IPS DF 19.7 (cell line): ENCODE measurements at regions not wholly inside any gene's neighbourhood (a gene's known extent, or its start where the extent isn't known, plus 50 kb on each side); places are given as distances from the start of the nearest gene placed in this dataset.
A peak's percentile ranks its signal among the peaks of the same experiment; 100 is the strongest.
"Not testable (repeated sequence)": the region's sequence is repeated elsewhere in the genome, so short reads cannot be mapped to it uniquely, and the experiment has no call there.

Source experiments
- DNase-seq: peaks from one replicate; pipeline ENCODE4 v3.0.0-alpha.2; 2013; ENCODE audit warnings: low read depth, low spot score

- DNase-seq, result peak; percentile 96
These were observed 121.6 kb upstream of the ZNF92 start for GRCh38 chr7:65251851-65252620.

DNA sequence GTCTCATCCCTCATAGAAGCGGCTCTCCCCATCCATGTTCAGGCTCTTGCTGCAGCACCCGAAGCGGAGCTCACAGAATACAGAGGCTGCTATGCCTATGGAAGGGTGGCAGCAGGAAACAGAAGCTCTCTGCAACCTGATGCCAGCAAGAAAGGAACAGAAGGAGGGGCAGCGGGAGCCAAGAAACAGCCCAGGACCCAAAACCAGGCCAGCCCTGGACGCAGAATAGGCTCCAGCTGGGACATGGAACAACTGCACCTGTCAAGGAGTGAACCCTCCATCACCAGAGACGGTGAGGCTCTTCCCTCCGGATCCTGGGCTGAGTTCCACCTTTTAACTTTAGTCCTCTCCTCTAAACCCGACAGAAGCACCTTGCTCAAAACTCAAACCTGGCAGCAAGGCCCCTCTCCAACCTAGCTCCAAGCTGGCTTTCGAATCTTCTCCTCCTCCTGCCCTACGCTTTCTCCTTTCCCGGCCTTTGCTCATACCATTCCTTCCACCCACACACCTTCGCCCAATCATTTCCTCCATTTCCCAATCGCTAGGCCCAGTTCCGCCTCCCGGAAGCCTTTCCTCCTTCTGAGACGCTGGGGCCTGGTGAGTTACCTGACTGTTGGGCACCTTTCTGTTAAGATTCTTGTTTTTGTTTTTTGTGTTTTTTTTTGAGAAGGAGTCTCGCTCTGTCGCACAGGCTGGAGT, 122.8 kb upstream of the ZNF92 start:
- no peak for DNase-seq

- no peak for DNase-seq
These were observed 123.4 kb upstream of the ZNF92 start for GRCh38 chr7:65250216-65250615.

DNA sequence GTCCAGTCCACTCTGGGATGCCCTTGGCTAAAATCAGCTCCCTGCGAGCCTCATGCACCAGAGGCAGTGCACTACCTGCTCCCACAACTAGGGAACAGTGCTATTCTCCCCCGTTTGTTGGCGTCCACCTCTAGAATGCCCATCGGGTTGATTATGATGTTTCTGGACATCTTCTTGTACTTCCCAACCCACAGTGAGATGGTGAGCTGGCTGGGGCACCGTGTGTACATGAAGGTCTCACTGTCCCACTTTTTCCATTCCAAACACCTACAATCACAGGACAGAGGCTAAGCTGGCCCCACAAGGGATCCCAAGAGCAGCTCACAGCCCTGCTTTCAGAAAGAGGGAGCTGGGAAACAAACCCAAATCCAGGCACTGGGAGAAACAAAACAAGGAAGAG, 126.2 kb upstream of the ZNF92 start:
- no peak for DNase-seq

DNA sequence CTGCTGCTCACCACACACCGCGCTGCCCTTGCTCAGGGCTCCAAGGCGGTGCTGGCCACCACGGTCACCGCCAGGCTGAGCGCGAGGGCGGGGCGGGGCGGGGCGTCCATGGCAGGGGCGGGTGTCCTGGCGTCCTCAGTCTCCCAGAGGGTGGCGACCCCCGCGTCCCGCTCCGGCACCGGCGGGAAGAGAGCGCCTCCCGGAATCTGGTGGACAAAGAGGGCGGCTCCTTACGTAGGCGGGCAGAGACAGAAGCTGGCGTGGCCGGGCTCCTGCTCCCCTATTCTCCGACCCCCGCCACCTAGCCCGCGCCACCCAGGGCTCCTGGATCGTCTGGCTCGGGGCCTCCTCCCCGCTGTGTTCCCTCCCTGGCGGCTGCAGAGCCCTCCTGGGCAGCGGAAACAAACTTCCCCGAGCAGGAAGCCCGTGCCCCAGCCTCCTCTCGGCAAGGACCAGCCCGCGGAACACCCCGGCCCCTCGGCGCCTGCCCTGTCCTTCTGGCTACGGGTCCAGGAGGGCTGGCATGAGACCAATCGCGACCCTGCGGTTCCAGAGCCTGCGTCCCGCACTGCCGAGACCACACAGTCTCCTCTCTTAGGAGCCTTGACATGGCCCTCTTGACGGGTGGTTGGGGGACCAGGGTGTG, 133.8 kb upstream of the ZNF92 start:
- no peak for DNase-seq

DNA sequence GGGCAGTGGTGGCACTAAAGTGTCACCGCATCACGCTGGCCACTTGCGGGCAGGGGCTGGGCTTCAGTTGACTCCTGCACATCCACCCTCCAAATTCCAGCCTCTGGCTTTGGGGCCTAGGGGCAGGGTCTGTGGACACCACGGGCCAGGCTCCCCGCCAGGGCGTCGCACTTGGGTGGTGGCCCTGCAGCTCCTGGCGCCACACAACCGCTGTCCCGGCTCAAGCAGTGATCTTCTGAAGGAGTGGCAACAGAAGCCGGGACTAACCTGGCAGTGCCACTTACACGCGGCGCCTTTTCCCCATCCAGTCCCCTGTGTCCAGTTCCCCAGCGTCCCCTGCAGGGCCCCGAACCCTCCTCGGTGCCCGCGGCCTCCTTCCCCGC, 134.3 kb upstream of the ZNF92 start:
- DNase-seq, result no peak

- DNase-seq, result no peak
These were observed 134.9 kb upstream of the ZNF92 start for GRCh38 chr7:65238785-65239184.

DNA sequence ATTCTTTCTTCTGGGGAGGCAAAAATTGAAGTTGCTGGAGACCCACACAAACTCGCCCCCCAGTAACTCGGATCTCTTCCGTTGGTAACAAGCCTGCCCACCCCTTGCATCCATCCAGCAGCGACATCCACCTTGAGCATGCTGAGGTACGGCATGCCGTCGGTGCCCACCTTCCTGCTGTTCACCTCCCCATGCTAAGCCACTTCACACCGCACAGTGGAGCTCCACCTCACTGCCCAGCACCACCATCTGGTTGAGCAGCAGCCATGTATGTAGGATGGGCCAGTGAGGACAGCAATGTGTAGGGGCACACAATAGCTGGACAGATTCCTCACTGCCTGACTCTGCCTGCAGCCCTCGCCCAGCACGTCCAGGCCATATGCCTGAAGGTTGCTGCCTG, 138.1 kb upstream of the ZNF92 start:
- no peak for DNase-seq

- no peak for DNase-seq
These were observed 140.1 kb upstream of the ZNF92 start for GRCh38 chr7:65233409-65234034.

GRCh38 chr7:65230231-65230630, 143.4 kb upstream of the ZNF92 start:
- DNase-seq, result no peak

- no peak for DNase-seq
These were observed 148.1 kb upstream of the ZNF92 start for GRCh38 chr7:65225422-65226006.

DNA sequence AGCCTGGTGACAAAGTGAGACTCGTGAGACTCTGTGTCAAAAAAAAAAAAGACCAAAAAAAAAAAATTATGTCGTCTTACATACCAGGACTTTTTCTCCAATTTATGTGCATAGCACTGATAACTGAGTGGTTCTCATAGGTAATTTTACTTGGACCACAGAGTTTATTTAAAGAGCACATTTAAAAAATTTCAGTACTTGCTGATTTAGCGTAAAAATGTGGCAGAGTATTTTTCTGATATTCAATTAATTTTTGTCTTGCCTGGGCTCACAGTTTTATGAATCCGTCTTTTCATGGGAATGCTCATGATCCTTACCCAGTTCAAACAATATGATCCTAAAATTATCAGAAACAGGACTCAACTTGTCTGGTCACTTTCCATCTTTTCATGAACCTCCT, 151.0 kb upstream of the ZNF92 start:
- DNase-seq, result no peak

- DNase-seq, result no peak
These were observed 152.0 kb upstream of the ZNF92 start for GRCh38 chr7:65221683-65222082.

- no peak for DNase-seq
These were observed 154.0 kb upstream of the ZNF92 start for GRCh38 chr7:65219623-65220022.

DNA sequence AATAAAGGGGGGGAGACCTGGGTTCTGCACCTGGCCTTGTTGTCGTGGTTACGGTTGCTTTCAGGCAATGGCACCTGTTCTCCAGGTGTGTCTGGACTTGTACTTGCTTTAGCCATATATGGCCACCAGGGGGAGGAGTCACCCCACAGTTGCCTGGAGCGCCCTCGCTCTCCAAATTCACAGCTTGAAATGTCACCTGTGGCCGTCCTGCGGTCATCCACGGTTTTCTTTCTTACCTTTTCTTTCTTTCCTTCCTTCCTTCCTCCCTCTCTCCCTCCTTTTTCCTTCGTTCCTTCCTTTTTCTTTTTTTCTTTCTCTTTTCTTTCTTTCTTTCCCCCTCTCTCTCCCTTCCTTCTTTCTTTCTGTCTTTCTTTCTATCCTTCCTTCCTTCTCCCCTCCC, 157.2 kb upstream of the ZNF92 start:
- peak; percentile 45 for DNase-seq

GRCh38 chr7:65213260-65213659, 160.4 kb upstream of the ZNF92 start:
- DNase-seq, result not testable (repeated sequence)

- DNase-seq, result not testable (repeated sequence)
These were observed 174.4 kb upstream of the ZNF92 start for GRCh38 chr7:65199221-65199620.

- DNase-seq, result not testable (repeated sequence)
These were observed 180.2 kb upstream of the ZNF92 start for GRCh38 chr7:65193334-65194058.

DNA sequence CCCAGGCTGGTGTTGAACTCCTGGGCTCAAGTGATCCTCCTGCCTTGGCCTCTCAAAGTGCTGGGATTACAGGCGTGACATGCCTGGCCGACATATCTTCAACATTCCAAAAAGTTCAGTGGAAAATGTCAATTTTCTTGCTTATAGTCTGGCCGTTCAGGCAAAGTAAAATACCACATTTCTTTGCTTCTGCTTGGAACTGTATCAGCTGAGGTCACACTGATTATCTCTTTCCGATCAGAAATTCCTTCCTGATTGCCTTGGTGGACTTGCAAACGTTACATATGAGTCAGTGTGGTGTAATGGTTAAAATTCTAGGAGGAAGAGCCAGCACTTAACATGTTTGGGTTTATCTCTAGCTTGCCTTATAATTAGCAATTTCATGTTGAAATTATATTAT, 170.6 kb upstream of the ERV3-1 start:
- DNase-seq, result not testable (repeated sequence)

DNA sequence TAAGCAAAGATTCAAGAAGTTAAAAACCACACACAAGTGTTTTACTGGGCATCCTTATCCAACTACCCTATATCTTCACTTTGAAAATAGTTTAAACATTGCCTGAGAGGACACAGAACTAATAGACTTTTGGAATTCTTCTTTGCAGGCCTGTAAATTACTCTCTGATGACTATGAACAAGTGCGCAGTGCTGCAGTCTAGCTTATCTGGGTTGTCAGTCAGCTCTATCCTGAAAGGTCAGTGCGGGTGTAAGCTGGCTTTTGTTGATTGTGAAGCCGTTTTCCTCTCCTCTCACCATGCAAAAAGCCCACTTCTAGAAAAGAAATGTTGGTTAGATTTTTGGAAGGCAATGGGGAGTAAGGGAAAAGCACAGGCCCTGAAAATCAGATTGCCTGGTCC, 143.6 kb upstream of the ERV3-1 start:
- DNase-seq, result not testable (repeated sequence)
